Posterior cingulate gyrus (tissue), 11 donors: ENCODE measurements at regions not wholly inside any gene's neighbourhood (a gene's known extent, or its start where the extent isn't known, plus 50 kb on each side); places are given as distances from the start of the nearest gene placed in this dataset.
"Not testable (repeated sequence)": the region's sequence is repeated elsewhere in the genome, so short reads cannot be mapped to it uniquely, and the experiment has no call there.

Experiments
- DNase-seq, 10 donors: peaks; one replicate each; pipeline versions ENCODE4 v3.0.0 to v3.0.0-alpha.2; 2020 to 2021; ENCODE audit warnings: mixed read lengths in 3 of 10
- intact Hi-C: fragments of 100-400 bp; cut with DNase I; formaldehyde crosslinking; loops from one replicate; pipeline ENCODE4 v1.15.1; 2023

GRCh38 chr14:105945896-105946295, 419.5 kb downstream of the TMEM121 start:
- DNase-seq: no peak
- intact Hi-C loops: no loop called here

GRCh38 chr14:105947599-105947998, 421.2 kb downstream of the TMEM121 start:
- intact Hi-C loops: no loop called here
- DNase-seq: no peak

DNA sequence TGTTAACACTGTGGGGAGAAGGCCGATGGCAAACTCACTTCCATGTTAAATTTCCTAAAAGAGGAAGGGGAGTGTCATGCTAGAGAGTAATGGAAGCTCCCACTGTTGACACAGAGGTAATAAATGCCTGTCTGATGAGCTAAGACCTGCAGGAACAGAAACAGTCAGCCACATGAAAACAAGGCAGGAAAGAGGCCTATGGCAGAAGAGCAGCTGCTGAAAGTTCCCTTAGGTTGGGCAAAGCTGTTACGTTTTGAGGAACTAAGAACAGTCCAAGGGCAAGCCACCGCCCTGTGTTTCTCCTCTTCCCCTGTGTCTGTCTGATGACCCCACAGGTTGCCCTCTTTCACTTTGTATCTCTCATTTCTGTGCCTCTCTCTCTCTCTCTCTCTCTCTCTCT, 422.6 kb downstream of the TMEM121 start:
- intact Hi-C loops, DNase-seq: not testable (repeated sequence)

- DNase-seq, intact Hi-C loops: not testable (repeated sequence)
These were observed 424.0 kb downstream of the TMEM121 start for GRCh38 chr14:105950364-105950892.

GRCh38 chr14:105951399-105951798, 425.0 kb downstream of the TMEM121 start:
- no peak for DNase-seq
- intact Hi-C loops: no loop called here

DNA sequence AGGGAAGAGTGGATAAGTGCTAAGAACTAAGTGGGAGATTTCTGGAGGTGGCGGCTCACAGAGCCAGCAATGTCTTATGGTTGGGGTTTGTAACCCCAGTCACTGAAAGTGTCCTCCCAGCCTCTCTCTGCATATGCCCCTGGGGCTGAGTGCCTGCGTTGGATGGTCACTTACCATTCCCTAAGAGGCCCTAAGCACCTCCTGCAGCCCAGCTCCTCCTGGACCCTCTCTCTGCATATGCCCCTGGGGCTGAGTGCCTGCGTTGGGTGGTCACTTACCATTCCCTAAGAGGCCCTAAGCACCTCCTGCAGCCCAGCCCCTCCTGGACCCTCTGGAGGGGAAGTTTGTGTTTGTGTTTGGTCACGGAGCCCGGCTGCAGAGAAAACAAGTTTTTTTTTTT, 425.8 kb downstream of the TMEM121 start:
- no peak for DNase-seq
- intact Hi-C loops: no loop called here

GRCh38 chr14:105952826-105953225, 426.4 kb downstream of the TMEM121 start:
- no peak for DNase-seq
- intact Hi-C loops: no loop called here

DNA sequence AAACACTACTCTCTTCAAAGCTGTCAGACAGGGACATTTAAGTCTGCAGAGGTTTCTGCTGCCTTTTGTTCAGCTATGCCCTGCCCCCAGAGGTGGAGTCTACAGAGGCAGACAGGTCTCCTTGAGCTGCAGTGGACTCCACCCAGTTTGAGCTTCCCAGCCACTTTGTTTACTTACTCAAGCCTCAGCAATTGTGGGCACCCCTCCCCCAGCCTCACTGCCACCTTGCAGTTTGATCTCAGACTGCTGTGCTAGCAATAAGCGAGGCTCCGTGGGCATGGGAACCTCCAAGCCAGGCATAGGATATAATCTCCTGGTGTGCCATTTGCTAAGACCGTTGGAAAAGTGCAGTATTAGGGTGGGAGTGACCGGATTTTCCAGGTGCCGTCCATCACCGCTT, 435.2 kb downstream of the TMEM121 start:
- DNase-seq, intact Hi-C loops: not testable (repeated sequence)

DNA sequence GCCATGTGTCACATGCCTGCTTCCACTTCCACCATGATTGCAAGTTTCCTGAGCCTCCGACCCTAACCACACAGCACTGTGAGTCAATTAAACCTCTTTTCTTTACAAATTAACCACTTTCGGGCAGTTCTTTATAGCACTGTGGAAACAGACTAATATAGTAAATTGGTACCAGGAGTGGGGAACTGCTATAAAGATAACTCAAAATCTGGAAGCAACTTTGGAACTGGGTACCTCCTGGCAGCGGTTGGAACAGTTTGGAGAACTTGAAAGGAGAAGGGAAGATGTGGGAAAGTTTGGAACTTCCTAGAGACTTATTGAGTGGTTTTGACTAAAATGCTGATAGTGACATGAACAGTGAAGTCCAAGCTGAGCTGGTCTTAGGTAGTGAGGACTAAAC, 436.1 kb downstream of the TMEM121 start:
- no peak for DNase-seq
- intact Hi-C loops: no loop called here

GRCh38 chr14:105968291-105968690, 441.9 kb downstream of the TMEM121 start:
- intact Hi-C loops: no loop called here
- no peak for DNase-seq

- DNase-seq, intact Hi-C loops: not testable (repeated sequence)
These were observed 442.6 kb downstream of the TMEM121 start for GRCh38 chr14:105969026-105969425.

- DNase-seq, intact Hi-C loops: not testable (repeated sequence)
These were observed 444.4 kb downstream of the TMEM121 start for GRCh38 chr14:105970821-105971220.

GRCh38 chr14:105971593-105972500, 445.5 kb downstream of the TMEM121 start:
- DNase-seq: peak in 2 of 10 donors; percentile 59 to 76

GRCh38 chr14:105974902-105975301, 448.5 kb downstream of the TMEM121 start:
- DNase-seq: no peak
- intact Hi-C loops: no loop called here

More at GRCh38 chr14:105971593-105972500, 445.5 kb downstream of the TMEM121 start:
- intact Hi-C loops: no loop called here

DNA sequence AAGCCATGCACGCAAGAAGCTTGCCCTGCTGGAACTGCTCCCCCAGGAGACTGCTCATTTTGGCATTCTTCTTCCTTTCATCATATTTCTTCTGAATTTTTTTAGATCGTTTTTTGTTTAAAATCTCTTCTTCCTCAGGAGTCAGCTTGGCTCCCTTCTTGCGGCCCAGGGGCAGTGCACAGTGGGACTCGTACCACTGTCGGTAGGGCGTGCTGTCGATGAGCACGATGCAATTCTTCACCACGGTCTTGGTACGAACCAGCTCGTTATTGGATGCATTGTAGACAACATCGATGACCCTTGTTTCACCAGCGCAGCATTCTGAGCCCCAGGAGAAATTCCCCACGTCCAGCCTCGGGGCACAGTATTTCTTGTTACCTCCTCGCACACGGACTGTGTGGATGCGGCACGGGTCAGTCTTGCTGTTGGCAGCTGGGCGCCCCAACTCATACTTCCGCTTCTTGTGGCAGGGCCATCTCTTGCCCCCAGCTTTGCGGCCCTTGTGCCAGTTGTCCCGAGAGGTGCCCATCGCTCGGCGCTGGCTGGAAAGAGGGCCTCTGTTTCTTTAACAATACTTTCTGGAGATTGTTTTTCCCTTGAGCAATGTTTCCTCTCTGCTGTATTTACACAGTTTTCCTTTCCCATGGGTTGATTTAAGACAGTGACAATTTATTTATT, 452.4 kb downstream of the TMEM121 start:
- peak in 1 of 10 donors; percentile 76 for DNase-seq
- intact Hi-C loops: no loop called here

DNA sequence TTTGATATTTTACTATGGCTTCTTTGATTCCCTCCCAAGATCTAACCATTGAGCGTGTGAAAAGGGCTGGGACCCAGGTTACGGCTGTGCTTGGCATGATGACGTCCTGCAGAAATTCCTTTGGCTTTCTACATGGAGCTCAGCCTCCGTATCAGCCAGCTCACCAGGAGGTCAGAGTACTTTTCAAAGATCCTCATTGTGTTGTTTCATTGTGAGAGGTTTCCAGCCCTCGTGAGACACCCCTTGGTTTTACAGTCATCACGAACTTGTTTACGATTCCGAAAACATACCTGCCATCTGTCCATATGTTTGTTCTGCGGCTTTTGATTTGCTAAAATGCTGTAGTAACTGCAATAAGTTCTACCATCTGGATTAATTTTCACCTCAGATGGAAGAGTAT, 453.1 kb downstream of the TMEM121 start:
- no peak for DNase-seq

DNA sequence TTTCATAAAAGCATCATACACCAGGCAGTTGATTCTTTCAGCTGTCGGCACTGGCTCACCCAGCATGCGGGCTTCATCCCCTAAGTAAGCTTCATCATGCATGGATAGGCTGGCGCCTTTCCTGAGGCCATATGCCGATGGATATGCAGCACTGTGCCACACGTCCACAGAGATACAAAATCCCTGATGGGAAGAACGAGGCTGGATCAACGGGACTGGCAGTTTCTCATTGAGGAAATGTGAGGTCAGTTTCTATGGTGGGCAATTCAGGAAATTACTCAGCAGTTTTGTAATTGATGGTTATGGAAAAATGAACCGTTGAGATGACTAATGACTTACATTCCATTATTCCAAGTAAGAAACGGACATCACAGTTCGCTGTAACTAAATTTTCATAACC, 453.8 kb downstream of the TMEM121 start:
- intact Hi-C loops: no loop called here
- DNase-seq: no peak

More for the DNA sequence above, 453.1 kb downstream of the TMEM121 start:
- intact Hi-C loops: no loop called here

DNA sequence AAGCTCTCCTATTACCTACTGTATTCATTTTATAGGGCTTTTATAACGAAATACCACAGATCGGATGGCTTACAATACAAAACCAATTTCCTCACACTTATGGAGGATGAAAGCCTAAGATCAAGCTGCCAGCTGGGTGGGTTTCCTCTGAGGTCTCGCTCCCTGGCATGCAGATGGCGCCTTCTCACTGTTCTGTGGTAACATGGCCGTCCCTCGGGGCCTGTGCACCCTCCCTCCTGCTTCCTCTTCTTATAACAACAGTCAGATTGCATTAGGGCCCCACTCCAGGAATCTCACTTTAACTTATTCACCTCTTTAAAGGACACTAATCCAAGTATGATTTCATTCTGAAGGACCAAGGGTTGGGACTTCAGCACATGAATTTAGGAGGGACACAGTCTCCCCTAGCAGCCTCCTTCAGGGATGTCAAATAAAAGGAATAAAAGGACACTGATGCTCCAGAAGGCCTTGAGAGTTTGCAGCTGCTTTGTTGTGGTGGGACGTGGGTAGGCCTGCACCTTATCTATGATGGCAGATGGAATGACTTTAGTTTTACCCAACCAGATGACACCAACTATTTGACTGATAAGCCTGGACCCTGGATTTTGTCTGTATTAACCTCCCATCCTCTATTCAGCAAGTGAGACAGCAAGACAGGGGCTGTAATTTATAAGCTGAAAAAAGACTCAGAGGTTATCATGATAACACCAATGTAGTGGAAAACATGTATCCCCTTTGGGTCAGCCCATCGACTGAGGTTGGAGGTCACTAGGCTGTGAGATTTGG, 455.3 kb downstream of the TMEM121 start:
- DNase-seq, intact Hi-C loops: not testable (repeated sequence)

DNA sequence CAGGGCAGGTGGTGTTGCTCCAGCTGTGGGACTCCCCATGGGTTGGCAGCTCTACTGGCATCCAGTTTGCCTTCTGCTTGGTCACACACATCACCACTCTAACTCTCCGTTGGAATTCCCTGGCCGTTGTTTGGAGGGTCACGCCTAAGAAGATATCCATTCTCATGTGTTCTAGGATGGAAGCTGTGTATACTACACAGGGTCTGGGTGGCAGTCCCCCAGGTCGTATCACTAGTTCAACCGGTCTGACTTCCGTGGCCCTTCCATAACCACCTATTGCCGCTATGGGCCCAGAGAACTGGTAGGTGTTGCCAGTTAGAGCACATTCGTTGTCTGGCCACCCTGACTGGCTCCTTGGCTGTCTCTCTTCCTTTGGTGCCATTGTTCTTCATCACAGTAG, 456.3 kb downstream of the TMEM121 start:
- intact Hi-C loops: no loop called here
- DNase-seq: no peak

DNA sequence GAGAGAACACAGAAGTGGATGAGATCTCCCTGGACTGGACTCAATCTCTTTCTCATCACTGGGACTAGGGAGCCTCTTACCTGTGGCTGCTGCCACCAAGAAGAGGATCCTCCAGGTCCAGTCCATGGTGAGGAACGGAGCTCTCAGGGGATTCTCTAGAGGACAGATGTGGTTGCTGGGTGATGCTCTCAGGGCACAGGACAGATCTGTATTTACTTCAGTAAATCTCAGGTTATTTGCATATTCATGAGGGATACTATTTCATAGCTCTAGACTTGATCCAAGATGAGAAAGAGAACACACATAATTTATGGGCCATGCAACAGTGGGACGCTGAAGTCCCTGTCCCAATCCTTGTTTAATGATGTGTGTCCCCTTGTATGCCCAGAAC, 460.5 kb downstream of the TMEM121 start:
- intact Hi-C loops: no loop called here

DNA sequence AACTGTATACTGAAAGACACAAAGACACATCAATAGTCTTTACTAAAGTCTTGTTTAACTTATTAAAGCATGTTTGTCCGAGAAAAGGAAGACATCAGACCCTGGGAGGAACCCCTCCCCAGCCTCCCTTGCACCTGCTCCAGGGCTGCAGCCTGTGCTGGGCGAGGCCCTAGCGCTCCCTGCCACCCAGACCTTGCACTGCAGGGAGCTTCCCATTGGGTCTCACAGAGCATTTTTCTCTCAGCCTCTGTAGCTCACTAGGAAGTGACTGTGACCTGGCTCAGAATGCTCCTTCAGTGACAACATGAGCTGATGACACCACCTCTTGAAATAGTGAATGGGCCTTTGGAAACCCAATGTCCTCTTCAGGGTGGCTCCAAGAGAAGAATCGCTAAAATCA, 461.2 kb downstream of the TMEM121 start:
- intact Hi-C loops: no loop called here
- DNase-seq: no peak

More for the DNA sequence above, 460.5 kb downstream of the TMEM121 start:
- no peak for DNase-seq
